ENCODE measurements at regions not wholly inside any gene's neighbourhood (a gene's known extent, or its start where the extent isn't known, plus 50 kb on each side); places are given as distances from the start of the nearest gene placed in this dataset.

DNA sequence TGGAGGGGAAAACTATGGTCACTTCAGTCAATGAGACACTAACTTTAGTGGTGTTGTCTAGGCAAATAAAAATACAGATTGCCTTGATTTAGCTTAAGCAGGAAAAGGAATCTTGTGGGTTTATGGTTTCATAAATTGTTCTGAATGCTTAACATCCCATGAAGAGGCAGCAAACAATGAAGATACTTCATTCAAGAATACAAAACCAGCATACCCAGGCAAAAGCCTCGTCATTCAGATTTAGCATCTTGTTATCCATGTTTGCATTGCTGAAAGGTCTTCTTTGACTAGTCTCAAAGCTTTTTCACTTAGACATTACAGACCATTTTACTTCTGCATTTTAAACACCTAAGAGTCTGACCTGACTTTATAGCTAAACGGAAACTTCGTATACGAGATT is 272.7 kb upstream of the FSHR start:
- in situ Hi-C loops (cut with HindIII; ENCODE audit: low pct_unique_long_range_greater_than_20kb, low sequenced_read_pairs) = no loop called here
- no peaks in the 10 kb centered on the region for H3K9me3 ChIP-seq (ENCODE audit: control insufficient read depth, insufficient read depth, low read depth, low read length)
- POLR2A ChIA-PET = no interaction called here
- CTCF ChIA-PET = no interaction called here
- TF ChIP-seq SIN3A (IDR thresholded peaks at IDR 0.05; ENCODE audit: borderline replicate concordance, insufficient read depth, low read depth, low read length) (no peak), TCF7L2 (IDR thresholded peaks at IDR 0.05; ENCODE audit: low read depth, low read length) (no peak), REST (IDR thresholded peaks at IDR 0.05; ENCODE audit: insufficient read depth in 1 of 2, low read depth in 2 of 2, low read length in 1 of 2) (no peak), POLR2AphosphoS5 (IDR thresholded peaks at IDR 0.05; ENCODE audit: low read depth, low read length) (no peak), CTCF (IDR thresholded peaks at IDR 0.05) (no peak)
- ATAC-seq (no peak), DNase-seq (ENCODE audit: low read depth, low spot score) (no peak)
- intact Hi-C loops (cut with micrococcal nuclease; ENCODE audit: unreplicated experiment) = no loop called here
- H3K27me3 ChIP-seq (ENCODE audit: control insufficient read depth, insufficient read depth, low read length) = no peaks in the 10 kb centered on the region
- no TSS peak for BruUV-seq (replicated peaks)
- no peaks in the 10 kb centered on the region for H3K4me1 ChIP-seq (ENCODE audit: control insufficient read depth, insufficient read depth, low read length)
- no peak overlapping the region for H3K27ac ChIP-seq (ENCODE audit: low read length)
- no peaks in the 10 kb centered on the region for H3K36me3 ChIP-seq (ENCODE audit: control insufficient read depth, insufficient read depth, low read length)
- H3K4me3 ChIP-seq (ENCODE audit: low read depth in 2 of 2, low read length in 2 of 2) = no peak overlapping the region

- DNase-seq (ENCODE audit: low read depth, low spot score) = no peak
- ATAC-seq = no peak
- H3K27me3 ChIP-seq (ENCODE audit: control insufficient read depth, insufficient read depth, low read length) = no peaks in the 10 kb centered on the region
Observed at GRCh38 chr2:49416252-49416651, 261.9 kb upstream of the FSHR start.

More at GRCh38 chr2:49416252-49416651, 261.9 kb upstream of the FSHR start:
- POLR2A ChIA-PET = no interaction called here
- CTCF ChIA-PET = no interaction called here
- no peaks in the 10 kb centered on the region for H3K4me1 ChIP-seq (ENCODE audit: control insufficient read depth, insufficient read depth, low read length)
- H3K27ac ChIP-seq (ENCODE audit: low read length) = no peak overlapping the region
- BruUV-seq (replicated peaks) = no TSS peak
- in situ Hi-C loops (cut with HindIII; ENCODE audit: low pct_unique_long_range_greater_than_20kb, low sequenced_read_pairs) (no loop called here), intact Hi-C loops (cut with micrococcal nuclease; ENCODE audit: unreplicated experiment) (no loop called here)
- no peak overlapping the region for H3K4me3 ChIP-seq (ENCODE audit: low read depth in 2 of 2, low read length in 2 of 2)
- no peak for TF ChIP-seq SIN3A (IDR thresholded peaks at IDR 0.05; ENCODE audit: borderline replicate concordance, insufficient read depth, low read depth, low read length)
- no peak for TF ChIP-seq CTCF (IDR thresholded peaks at IDR 0.05)
- no peak for TF ChIP-seq TCF7L2 (IDR thresholded peaks at IDR 0.05; ENCODE audit: low read depth, low read length)
- TF ChIP-seq REST (IDR thresholded peaks at IDR 0.05; ENCODE audit: insufficient read depth in 1 of 2, low read depth in 2 of 2, low read length in 1 of 2) = no peak
- TF ChIP-seq POLR2AphosphoS5 (IDR thresholded peaks at IDR 0.05; ENCODE audit: low read depth, low read length) = no peak
- no peaks in the 10 kb centered on the region for H3K36me3 ChIP-seq (ENCODE audit: control insufficient read depth, insufficient read depth, low read length)
- H3K9me3 ChIP-seq (ENCODE audit: control insufficient read depth, insufficient read depth, low read depth, low read length) = no peaks in the 10 kb centered on the region

Data from Panc1 (cell line).